DOHH2 (cell line): ENCODE measurements at regions not wholly inside any gene's neighbourhood (a gene's known extent, or its start where the extent isn't known, plus 50 kb on each side); places are given as distances from the start of the nearest gene placed in this dataset.

Experiments
- CTCF ChIP-seq: fragments of 200-600 bp; sonication (generic); IDR thresholded peaks from one replicate; pipeline ENCODE4 v1.5.1; 2014; ENCODE audit warnings: antibody characterized with exemption, mild to moderate bottlenecking, low read depth, low read length; ENCODE audit not compliant: poor library complexity, severe bottlenecking
- EZH2phosphoT487 ChIP-seq: fragments of 200-600 bp; sonication (generic); IDR thresholded peaks from 2 replicates; pipeline ENCODE4 v1.6.1; 2017; ENCODE audit warnings: borderline replicate concordance, mild to moderate bottlenecking, antibody characterized with exemption, low read length, moderate library complexity, mixed read lengths

GRCh38 chr10:23974746-23975272 is 234.1 kb upstream of the KIAA1217 start:
- TF ChIP-seq CTCF: no peak
- no peak for TF ChIP-seq EZH2phosphoT487
